Globus pallidus (tissue), 1 donor: ENCODE measurements at regions not wholly inside any gene's neighbourhood (a gene's known extent, or its start where the extent isn't known, plus 50 kb on each side); places are given as distances from the start of the nearest gene placed in this dataset.
"Not testable (repeated sequence)": the region's sequence is repeated elsewhere in the genome, so short reads cannot be mapped to it uniquely, and the experiment has no call there.

Experiments
- DNase-seq: peaks from one replicate; pipeline ENCODE4 v3.0.0-alpha.2; 2015; ENCODE audit warnings: low spot score

GRCh38 chr2:187684174-187684573 is 129.9 kb upstream of the TFPI start:
- DNase-seq, result no peak

- no peak for DNase-seq
Observed at GRCh38 chr2:187686416-187687024, 132.3 kb upstream of the TFPI start.

DNA sequence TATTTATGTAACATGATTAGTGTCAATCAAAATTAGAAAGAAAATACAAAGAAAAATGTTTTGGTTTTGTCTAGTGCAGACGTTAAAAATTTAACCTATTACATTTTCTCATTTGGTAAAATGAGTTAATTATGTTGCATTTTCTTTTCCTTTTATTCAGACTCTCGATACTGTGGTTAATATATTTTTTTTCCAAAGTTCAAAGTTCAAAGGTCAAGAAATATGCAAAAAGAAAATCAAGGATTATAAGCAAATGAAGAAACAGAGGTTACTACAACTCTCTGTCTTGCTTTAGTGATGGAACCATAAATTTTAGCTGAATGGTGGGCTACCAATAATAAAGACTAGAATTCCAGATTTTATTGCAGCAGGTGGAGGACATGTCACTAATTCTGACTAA is 133.3 kb upstream of the TFPI start:
- DNase-seq, result no peak

GRCh38 chr2:187689372-187689771 is 135.1 kb upstream of the TFPI start:
- DNase-seq, result no peak

GRCh38 chr2:187693923-187694322 is 139.7 kb upstream of the TFPI start:
- DNase-seq, result no peak

- not testable (repeated sequence) for DNase-seq
Observed at GRCh38 chr2:187696644-187697043, 142.4 kb upstream of the TFPI start.

- DNase-seq, result no peak
Observed at GRCh38 chr2:187698374-187699110, 144.3 kb upstream of the TFPI start.

- no peak for DNase-seq
Observed at GRCh38 chr2:187702157-187702556, 147.9 kb upstream of the TFPI start.

GRCh38 chr2:187708272-187708671 is 154.0 kb upstream of the TFPI start:
- DNase-seq, result no peak

- no peak for DNase-seq
Observed at GRCh38 chr2:187709065-187709464, 154.8 kb upstream of the TFPI start.

DNA sequence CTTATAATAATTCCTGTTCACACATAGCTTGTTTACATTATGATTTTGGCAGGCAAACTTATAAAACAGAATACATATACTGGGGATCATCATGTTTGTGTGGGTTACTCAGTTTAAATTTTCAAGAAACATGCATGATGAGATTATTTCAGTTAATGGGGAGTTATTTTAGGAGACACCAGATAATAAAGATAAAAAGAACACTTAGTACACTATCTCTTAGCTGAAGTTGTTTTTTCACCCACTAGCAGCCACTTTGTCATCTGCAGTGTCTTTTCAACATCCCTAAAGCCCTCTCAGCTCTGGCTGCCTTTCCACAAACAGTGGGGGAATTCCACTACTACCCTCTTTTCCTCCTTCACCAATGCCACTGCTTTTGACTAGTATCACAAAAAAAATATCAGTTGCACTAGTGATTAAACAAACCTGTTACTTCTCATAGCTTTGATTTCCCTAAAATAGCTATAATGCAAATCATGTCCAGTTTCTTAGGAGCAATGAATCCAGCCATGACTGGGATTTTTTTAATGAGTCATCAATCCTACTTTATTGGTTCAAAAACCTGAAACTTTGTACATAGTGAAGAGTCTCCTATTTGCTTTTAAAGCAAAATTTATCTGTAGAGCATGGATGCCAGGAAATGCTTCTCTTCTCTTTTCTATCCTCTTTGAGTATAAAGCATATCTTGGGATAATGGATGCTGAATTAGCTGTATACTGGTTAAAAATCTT is 156.7 kb upstream of the TFPI start:
- DNase-seq, result no peak

GRCh38 chr2:187715590-187715989 is 161.4 kb upstream of the TFPI start:
- DNase-seq, result no peak

GRCh38 chr2:187716301-187716700 is 162.1 kb upstream of the TFPI start:
- DNase-seq, result no peak

GRCh38 chr2:187718092-187718491 is 163.9 kb upstream of the TFPI start:
- DNase-seq, result no peak

DNA sequence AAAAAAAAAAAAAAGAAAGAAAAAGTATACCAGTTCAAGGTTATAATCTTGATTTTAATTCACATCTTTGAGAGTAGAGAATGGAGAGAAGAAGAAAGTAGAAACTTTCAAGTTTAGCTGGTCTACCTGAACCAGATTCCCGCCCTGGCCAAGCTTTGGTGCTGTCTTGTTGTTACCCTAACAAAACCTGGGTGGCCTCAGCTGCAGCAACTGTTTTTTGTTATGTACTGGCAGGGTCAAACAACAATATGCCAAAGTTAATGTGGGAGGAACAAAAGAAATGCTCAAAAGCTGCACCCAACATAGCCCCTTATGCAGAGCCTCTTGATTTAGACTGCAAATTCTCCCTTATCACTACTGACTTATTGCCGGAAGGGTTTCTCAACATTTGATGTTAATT is 165.3 kb upstream of the TFPI start:
- DNase-seq, result no peak

GRCh38 chr2:187748958-187749357 is 194.7 kb upstream of the TFPI start:
- no peak for DNase-seq

GRCh38 chr2:187749804-187750431 is 195.7 kb upstream of the TFPI start:
- DNase-seq, result no peak

GRCh38 chr2:187768995-187769394 is 214.8 kb upstream of the TFPI start:
- DNase-seq, result no peak

- no peak for DNase-seq
Observed at GRCh38 chr2:187769437-187769836, 215.2 kb upstream of the TFPI start.

- no peak for DNase-seq
Observed at GRCh38 chr2:187774551-187775071, 220.4 kb upstream of the TFPI start.

DNA sequence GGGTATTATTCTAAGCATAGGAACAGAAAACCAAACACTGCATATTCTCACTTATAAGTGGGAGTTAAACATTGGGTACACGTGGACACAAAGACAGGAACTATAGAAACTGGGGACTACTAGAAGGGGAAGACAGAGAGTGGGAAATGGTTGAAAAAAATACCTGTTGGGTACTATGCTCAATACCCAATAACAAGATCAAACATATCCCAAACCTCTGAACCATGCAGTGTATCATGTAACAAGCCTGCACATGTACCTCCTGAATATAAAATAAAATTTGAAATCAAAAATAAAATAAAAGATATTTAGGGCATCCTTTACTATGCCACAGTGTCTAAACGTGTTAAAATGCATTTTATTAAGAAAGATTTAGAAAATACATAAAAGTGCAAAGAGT is 221.0 kb upstream of the TFPI start:
- DNase-seq, result no peak

DNA sequence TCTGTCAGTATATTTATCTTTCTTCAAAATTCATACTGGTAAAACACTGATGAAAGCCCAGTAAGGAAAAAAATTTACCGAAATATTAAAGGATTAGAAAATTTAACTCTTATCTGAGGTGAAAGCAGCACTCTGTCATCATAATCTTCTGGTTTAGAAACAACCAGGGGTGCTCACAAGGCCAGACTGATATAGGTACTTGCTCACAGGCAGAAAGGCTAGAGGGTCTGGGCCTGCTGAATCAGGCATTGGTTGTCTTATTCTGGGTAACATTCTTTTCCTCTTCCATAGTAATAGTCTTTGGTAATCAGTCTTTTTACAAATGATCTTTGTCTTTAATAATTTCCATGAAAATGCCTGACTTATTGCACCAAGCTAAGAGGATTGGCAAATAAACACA is 221.4 kb upstream of the TFPI start:
- DNase-seq, result no peak

DNA sequence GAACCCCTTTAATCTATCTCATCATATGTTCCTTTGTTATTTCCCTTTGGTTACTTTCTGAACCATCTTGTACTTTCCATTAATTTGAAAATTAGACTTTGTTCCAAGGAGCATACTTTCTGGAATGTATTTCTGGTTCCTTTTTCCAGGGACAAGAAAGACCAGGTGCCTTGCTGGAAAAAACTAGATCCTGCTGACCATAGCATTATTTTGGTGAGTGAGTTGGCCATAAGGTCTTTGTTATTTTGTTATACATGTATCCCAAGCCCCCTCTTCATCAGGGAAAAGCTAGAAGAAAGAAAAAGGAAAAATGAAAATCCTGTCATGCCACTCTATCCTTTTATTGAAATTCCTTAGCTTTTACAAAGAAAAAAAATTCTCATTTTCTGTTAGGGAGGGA is 228.1 kb upstream of the TFPI start:
- DNase-seq, result no peak
